Liver (tissue), 7 donors: ENCODE measurements at regions not wholly inside any gene's neighbourhood (a gene's known extent, or its start where the extent isn't known, plus 50 kb on each side); places are given as distances from the start of the nearest gene placed in this dataset.
"Not testable (repeated sequence)": the region's sequence is repeated elsewhere in the genome, so short reads cannot be mapped to it uniquely, and the experiment has no call there.

Experiments
- DNase-seq: peaks from one replicate; pipeline ENCODE4 v3.0.0-alpha.2; 2017; ENCODE audit warnings: low spot score
- H3K27ac ChIP-seq, 2 donors: one replicate each; pipeline ENCODE4 v1.7.0; 2013; ENCODE audit warnings: inconsistent platforms in 2 of 2, low read length in 2 of 2, control low read depth in 1 of 2, low read depth in 1 of 2, mild to moderate bottlenecking in 1 of 2
- H3K27me3 ChIP-seq, 4 donors: one replicate each; pipeline versions ENCODE4 v1.6.1 to v1.7.0; 2013; ENCODE audit warnings: low read length in 3 of 4, inconsistent platforms in 1 of 4, mild to moderate bottlenecking in 1 of 4, moderate library complexity in 1 of 4; ENCODE audit not compliant: control insufficient read depth in 4 of 4, insufficient read depth in 4 of 4
- H3K36me3 ChIP-seq, 4 donors: one replicate each; pipeline versions ENCODE4 v1.6.1 to v1.7.0; 2013; ENCODE audit warnings: low read length in 3 of 4, mild to moderate bottlenecking in 3 of 4, low read depth in 1 of 4, moderate library complexity in 1 of 4; ENCODE audit not compliant: control insufficient read depth in 4 of 4, insufficient read depth in 3 of 4
- H3K4me1 ChIP-seq, 4 donors: one replicate each; pipeline versions ENCODE4 v1.6.1 to v1.7.0; 2013; ENCODE audit warnings: low read length in 3 of 4, mild to moderate bottlenecking in 3 of 4, moderate library complexity in 1 of 4; ENCODE audit not compliant: control insufficient read depth in 4 of 4, insufficient read depth in 4 of 4
- H3K4me3 ChIP-seq, 3 donors: one replicate each; pipeline versions ENCODE4 v1.6.1 to v1.7.0; 2013; ENCODE audit warnings: low read length in 3 of 3, control low read depth in 1 of 3, low read depth in 1 of 3, mild to moderate bottlenecking in 1 of 3
- H3K9ac ChIP-seq, 2 donors: one replicate each; pipeline ENCODE4 v1.7.0; 2013; ENCODE audit warnings: low read length in 2 of 2, mild to moderate bottlenecking in 2 of 2, moderate library complexity in 2 of 2, control low read depth in 1 of 2, low read depth in 1 of 2
- H3K9me3 ChIP-seq, 4 donors: one replicate each; pipeline versions ENCODE4 v1.6.1 to v1.7.0; 2013; ENCODE audit warnings: low read length in 3 of 4; ENCODE audit not compliant: control insufficient read depth in 4 of 4
- EGR1 ChIP-seq, 2 donors: IDR thresholded peaks; 2 replicates each; pipeline ENCODE4 v1.6.1; 2016 to 2018; ENCODE audit warnings: antibody characterized with exemption in 2 of 2, low read depth in 2 of 2
- FOXA1 ChIP-seq: IDR thresholded peaks from 2 replicates; pipeline ENCODE4 v1.6.1; 2016; ENCODE audit warnings: antibody characterized with exemption
- FOXA2 ChIP-seq: IDR thresholded peaks from 2 replicates; pipeline ENCODE4 v1.6.1; 2016; ENCODE audit warnings: antibody characterized with exemption
- GABPA ChIP-seq, 2 donors: IDR thresholded peaks in 1 of 2; conservative IDR thresholded peaks in 1 of 2; 2 replicates each; pipeline ENCODE4 v1.6.1; 2016; ENCODE audit warnings: antibody characterized with exemption in 2 of 2, mild to moderate bottlenecking in 1 of 2, moderate library complexity in 1 of 2
- HNF4A ChIP-seq, 2 donors: conservative IDR thresholded peaks; 2 replicates each; pipeline ENCODE4 v1.6.1; 2016; ENCODE audit warnings: antibody characterized with exemption in 2 of 2, mild to moderate bottlenecking in 2 of 2
- HNF4G ChIP-seq: IDR thresholded peaks from 2 replicates; pipeline ENCODE4 v1.6.1; 2016; ENCODE audit warnings: antibody characterized with exemption
- MAX ChIP-seq: IDR thresholded peaks from 2 replicates; pipeline ENCODE4 v1.6.1; 2016; ENCODE audit warnings: antibody characterized with exemption
- RAD21 ChIP-seq, 2 donors: IDR thresholded peaks; 2 replicates each; pipeline ENCODE4 v1.6.1; 2016; ENCODE audit warnings: antibody characterized with exemption in 2 of 2, mild to moderate bottlenecking in 2 of 2
- REST ChIP-seq: IDR thresholded peaks from 2 replicates; pipeline ENCODE4 v1.6.1; 2016; ENCODE audit warnings: antibody characterized with exemption, mild to moderate bottlenecking
- RXRA ChIP-seq, 2 donors: IDR thresholded peaks; 2 replicates each; pipeline ENCODE4 v1.6.1; 2017 to 2018; ENCODE audit warnings: antibody characterized with exemption in 2 of 2, mild to moderate bottlenecking in 1 of 2
- SP1 ChIP-seq: IDR thresholded peaks from 2 replicates; pipeline ENCODE4 v1.6.1; 2018; ENCODE audit warnings: antibody characterized with exemption, mild to moderate bottlenecking
- TAF1 ChIP-seq: conservative IDR thresholded peaks from 2 replicates; pipeline ENCODE4 v1.6.1; 2016; ENCODE audit warnings: antibody characterized with exemption, mild to moderate bottlenecking
- YY1 ChIP-seq: IDR thresholded peaks from 2 replicates; pipeline ENCODE4 v1.6.1; 2016; ENCODE audit warnings: antibody characterized with exemption, mild to moderate bottlenecking
- ZBTB33 ChIP-seq: IDR thresholded peaks from 2 replicates; pipeline ENCODE4 v1.6.1; 2016; ENCODE audit warnings: antibody characterized with exemption
- WGBS: extraction: QIAGEN DNeasy Blood & Tissue Kit; methylation state at CpG from one replicate; pipeline ENCODE4 v1.1.7; 2013; 5-methylcytosine and 5-hydroxymethylcytosine counted together
- donor health status: healthy.
- donor health status: healthy.
- donor health status: healthy.
- donor health status: healthy.

GRCh38 chr6:19578481-19578880 is 258.7 kb upstream of the ID4 start:
- H3K27ac ChIP-seq: no peak overlapping the region
- no peak overlapping the region for H3K9ac ChIP-seq
- no peaks in the 10 kb centered on the region for H3K27me3 ChIP-seq
- TF ChIP-seq RAD21 (IDR thresholded peaks at IDR 0.05) (no peak), YY1 (no peak), RXRA (IDR thresholded peaks at IDR 0.05) (no peak), TAF1 (no peak), FOXA1 (no peak), HNF4G (no peak), GABPA (IDR thresholded peaks at IDR 0.05 in 1 of 2, conservative IDR thresholded peaks at IDR 0.05 in 1 of 2) (no peak), HNF4A (conservative IDR thresholded peaks at IDR 0.05) (no peak), MAX (no peak), REST (no peak), FOXA2 (no peak), EGR1 (IDR thresholded peaks at IDR 0.05; ENCODE audit: low read depth in 2 of 2) (no peak), ZBTB33 (no peak), SP1 (no peak)
- H3K4me3 ChIP-seq: no peak overlapping the region
- DNase-seq: no peak
- no peaks in the 10 kb centered on the region for H3K4me1 ChIP-seq
- WGBS: 83% methylated on average over 4 of the region's 4 CpGs
- H3K9me3 ChIP-seq: peaks cover 0 to 6% (median 0%) of the 10 kb centered on the region in 4 donors
- H3K36me3 ChIP-seq: no peaks in the 10 kb centered on the region

- H3K36me3 ChIP-seq: not testable (repeated sequence)
Observed at GRCh38 chr6:19584207-19584606, 253.0 kb upstream of the ID4 start.

More at GRCh38 chr6:19584207-19584606, 253.0 kb upstream of the ID4 start:
- not testable (repeated sequence) for H3K4me1 ChIP-seq, H3K9me3 ChIP-seq, H3K27ac ChIP-seq, H3K27me3 ChIP-seq, DNase-seq, H3K9ac ChIP-seq, H3K4me3 ChIP-seq
- 93% methylated on average over 4 of the region's 4 CpGs for WGBS
